ENCODE measurements at regions not wholly inside any gene's neighbourhood (a gene's known extent, or its start where the extent isn't known, plus 50 kb on each side); places are given as distances from the start of the nearest gene placed in this dataset.

- Histone ChIP-seq H3K4me3 (ENCODE audit: low read depth, low read length) (no peak overlapping the region), H3K36me3 (replicated peaks) (no peaks in the 10 kb centered on the region), H3K27me3 (replicated peaks) (no peaks in the 10 kb centered on the region), H3K27ac (no peak overlapping the region)
- DNase-seq, result no peak
- in situ Hi-C loops (cut with HindIII; ENCODE audit: low pct_ligation_motif_present, low sequenced_read_pairs), result no loop called here
- TF ChIP-seq CTCF (IDR thresholded peaks at IDR 0.05; ENCODE audit: low read depth, low read length, missing control alignments), result no peak
Observed at GRCh38 chr4:123579961-123580360, 183.4 kb downstream of the SPRY1 start.

DNA sequence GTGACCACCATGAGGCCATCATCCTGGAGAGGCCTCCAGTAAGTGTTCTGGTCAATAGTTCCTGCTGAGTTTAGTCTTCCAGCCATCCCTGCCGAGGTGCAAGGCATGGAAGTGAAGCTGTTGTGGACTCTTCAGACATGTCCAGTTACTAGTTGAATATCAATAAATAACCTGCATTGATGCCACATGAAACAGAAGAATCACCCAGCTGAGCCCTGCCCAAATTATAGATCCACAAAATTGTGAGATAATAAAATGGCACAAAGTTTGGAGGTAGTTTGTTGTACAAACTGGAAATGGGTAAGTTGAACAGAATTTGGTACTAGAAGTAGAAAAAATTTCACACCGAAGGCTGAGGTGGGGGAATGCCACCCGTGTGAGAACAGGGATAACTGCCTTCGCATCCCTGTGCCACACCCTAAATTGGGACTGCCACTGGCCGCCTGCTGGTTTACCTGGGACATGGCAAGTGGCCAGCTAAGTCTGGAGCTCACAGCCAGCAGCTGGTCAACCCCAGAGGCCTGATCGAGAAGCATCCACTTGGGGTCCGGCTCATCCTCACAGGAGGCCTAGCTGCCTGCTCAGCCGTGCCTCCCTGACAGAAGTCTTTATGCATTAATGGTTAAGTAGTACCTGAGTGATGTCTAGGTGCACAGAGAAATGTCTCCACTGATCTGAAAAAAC lies 184.5 kb downstream of the SPRY1 start:
- Histone ChIP-seq H3K27me3 (replicated peaks) (no peaks in the 10 kb centered on the region), H3K4me3 (ENCODE audit: low read depth, low read length) (no peak overlapping the region), H3K36me3 (replicated peaks) (no peaks in the 10 kb centered on the region), H3K27ac (no peak overlapping the region)
- DNase-seq, result no peak
- no peak for TF ChIP-seq CTCF (IDR thresholded peaks at IDR 0.05; ENCODE audit: low read depth, low read length, missing control alignments)
- in situ Hi-C loops (cut with HindIII; ENCODE audit: low pct_ligation_motif_present, low sequenced_read_pairs), result no loop called here

GRCh38 chr4:123581802-123582201 lies 185.2 kb downstream of the SPRY1 start:
- in situ Hi-C loops (cut with HindIII; ENCODE audit: low pct_ligation_motif_present, low sequenced_read_pairs), result no loop called here
- TF ChIP-seq CTCF (IDR thresholded peaks at IDR 0.05; ENCODE audit: low read depth, low read length, missing control alignments), result no peak
- no peaks in the 10 kb centered on the region for H3K27me3 ChIP-seq (replicated peaks)
- H3K27ac ChIP-seq, result no peak overlapping the region
- DNase-seq, result no peak
- no peaks in the 10 kb centered on the region for H3K36me3 ChIP-seq (replicated peaks)
- no peak overlapping the region for H3K4me3 ChIP-seq (ENCODE audit: low read depth, low read length)

GRCh38 chr4:123583043-123583442 lies 186.4 kb downstream of the SPRY1 start:
- Histone ChIP-seq H3K4me3 (ENCODE audit: low read depth, low read length) (no peak overlapping the region), H3K36me3 (replicated peaks) (no peaks in the 10 kb centered on the region), H3K27me3 (replicated peaks) (no peaks in the 10 kb centered on the region), H3K27ac (no peak overlapping the region)
- in situ Hi-C loops (cut with HindIII; ENCODE audit: low pct_ligation_motif_present, low sequenced_read_pairs), result no loop called here
- DNase-seq, result no peak
- TF ChIP-seq CTCF (IDR thresholded peaks at IDR 0.05; ENCODE audit: low read depth, low read length, missing control alignments), result no peak

DNA sequence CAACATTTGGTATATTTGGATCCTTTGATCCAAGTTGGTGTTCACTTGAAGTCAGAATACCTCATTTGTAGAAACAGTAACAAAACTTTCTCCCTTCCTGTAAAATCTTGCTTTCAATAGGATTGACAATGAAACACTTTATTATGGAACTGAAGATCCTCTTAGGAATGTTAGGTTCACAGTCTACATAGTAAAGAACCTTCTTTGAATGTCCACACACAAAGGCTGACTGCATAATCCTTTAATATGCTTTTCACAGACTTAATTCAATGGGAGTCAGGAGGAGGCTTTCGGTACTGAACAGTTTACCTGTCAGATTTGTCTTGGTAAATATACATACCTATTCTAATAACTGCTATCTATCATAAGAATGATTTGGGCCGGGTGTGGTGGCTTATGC lies 188.5 kb downstream of the SPRY1 start:
- H3K36me3 ChIP-seq (replicated peaks), result no peaks in the 10 kb centered on the region
- no peaks in the 10 kb centered on the region for H3K27me3 ChIP-seq (replicated peaks)
- H3K27ac ChIP-seq, result no peak overlapping the region
- DNase-seq, result no peak
- in situ Hi-C loops (cut with HindIII; ENCODE audit: low pct_ligation_motif_present, low sequenced_read_pairs), result no loop called here
- H3K4me3 ChIP-seq (ENCODE audit: low read depth, low read length), result no peak overlapping the region
- no peak for TF ChIP-seq CTCF (IDR thresholded peaks at IDR 0.05; ENCODE audit: low read depth, low read length, missing control alignments)

GRCh38 chr4:123587983-123588494 lies 191.4 kb downstream of the SPRY1 start:
- in situ Hi-C loops (cut with HindIII; ENCODE audit: low pct_ligation_motif_present, low sequenced_read_pairs), result no loop called here
- Histone ChIP-seq H3K27me3 (replicated peaks) (no peaks in the 10 kb centered on the region), H3K36me3 (replicated peaks) (no peaks in the 10 kb centered on the region), H3K4me3 (ENCODE audit: low read depth, low read length) (no peak overlapping the region), H3K27ac (peak overlapping the region; percentile 45)
- TF ChIP-seq CTCF (IDR thresholded peaks at IDR 0.05; ENCODE audit: low read depth, low read length, missing control alignments), result no peak
- DNase-seq, result peak; percentile 65

Measured in brain microvascular endothelial cell (primary cell).